Neural cell (in vitro differentiated cells): ENCODE measurements at regions not wholly inside any gene's neighbourhood (a gene's known extent, or its start where the extent isn't known, plus 50 kb on each side); places are given as distances from the start of the nearest gene placed in this dataset.

ENCODE experiments used
- CTCF ChIP-seq: fragments of 450-650 bp; IDR thresholded peaks from 2 replicates; pipeline ENCODE4 v1.5.1; 2014; ENCODE audit warnings: antibody characterized with exemption, mild to moderate bottlenecking, moderate library complexity; ENCODE audit not compliant: poor library complexity, severe bottlenecking
- EP300 ChIP-seq: fragments of 450-650 bp; conservative IDR thresholded peaks from 2 replicates; pipeline ENCODE4 v1.6.1; 2014; ENCODE audit warnings: antibody characterized with exemption, mild to moderate bottlenecking, moderate library complexity; ENCODE audit not compliant: poor library complexity, severe bottlenecking
- EZH2 ChIP-seq: fragments of 200-600, 300-800 bp; shearing (Covaris generic), sonication (generic); IDR thresholded peaks from 2 replicates; pipeline ENCODE4 v1.6.1; 2014; ENCODE audit warnings: antibody characterized with exemption, low read length, borderline replicate concordance, mild to moderate bottlenecking; ENCODE audit not compliant: insufficient read depth, poor library complexity, severe bottlenecking
- MXI1 ChIP-seq: fragments of 450-650 bp; conservative IDR thresholded peaks from 2 replicates; pipeline ENCODE4 v1.6.1; 2014; ENCODE audit warnings: antibody characterized with exemption, mild to moderate bottlenecking; ENCODE audit not compliant: poor library complexity, severe bottlenecking
- POLR2AphosphoS5 ChIP-seq: IDR thresholded peaks from 2 replicates; pipeline ENCODE4 v1.6.1; 2012
- RAD21 ChIP-seq: fragments of 450-650 bp; conservative IDR thresholded peaks from 2 replicates; pipeline ENCODE4 v1.6.1; 2014; ENCODE audit warnings: antibody characterized with exemption, mild to moderate bottlenecking, moderate library complexity
- REST ChIP-seq: IDR thresholded peaks from 2 replicates; pipeline ENCODE4 v1.6.1; 2012; ENCODE audit warnings: borderline replicate concordance
- TAF1 ChIP-seq: IDR thresholded peaks from 2 replicates; pipeline ENCODE4 v1.6.1; 2012; ENCODE audit warnings: low read depth

- TF ChIP-seq MXI1 (no peak), CTCF (no peak), TAF1 (no peak), POLR2AphosphoS5 (no peak), EZH2 (no peak), REST (no peak), RAD21 (no peak), EP300 (no peak)
Observed at GRCh38 chr4:135739354-135739753, 1537.8 kb upstream of the PABPC4L start.
